SK-MEL-5 (cell line): ENCODE measurements at regions not wholly inside any gene's neighbourhood (a gene's known extent, or its start where the extent isn't known, plus 50 kb on each side); places are given as distances from the start of the nearest gene placed in this dataset.

ENCODE experiments used
- DNase-seq: peaks from one replicate; pipeline ENCODE4 v3.0.0-alpha.2; 2016; ENCODE audit warnings: low read depth, low spot score
- in situ Hi-C: cut with HindIII; loops from 2 replicates; pipeline ENCODE4 v1.10.0; 2016; ENCODE audit warnings: low sequenced_read_pairs, high pct_unique_total_duplicates, low pct_unique_long_range_greater_than_20kb

DNA sequence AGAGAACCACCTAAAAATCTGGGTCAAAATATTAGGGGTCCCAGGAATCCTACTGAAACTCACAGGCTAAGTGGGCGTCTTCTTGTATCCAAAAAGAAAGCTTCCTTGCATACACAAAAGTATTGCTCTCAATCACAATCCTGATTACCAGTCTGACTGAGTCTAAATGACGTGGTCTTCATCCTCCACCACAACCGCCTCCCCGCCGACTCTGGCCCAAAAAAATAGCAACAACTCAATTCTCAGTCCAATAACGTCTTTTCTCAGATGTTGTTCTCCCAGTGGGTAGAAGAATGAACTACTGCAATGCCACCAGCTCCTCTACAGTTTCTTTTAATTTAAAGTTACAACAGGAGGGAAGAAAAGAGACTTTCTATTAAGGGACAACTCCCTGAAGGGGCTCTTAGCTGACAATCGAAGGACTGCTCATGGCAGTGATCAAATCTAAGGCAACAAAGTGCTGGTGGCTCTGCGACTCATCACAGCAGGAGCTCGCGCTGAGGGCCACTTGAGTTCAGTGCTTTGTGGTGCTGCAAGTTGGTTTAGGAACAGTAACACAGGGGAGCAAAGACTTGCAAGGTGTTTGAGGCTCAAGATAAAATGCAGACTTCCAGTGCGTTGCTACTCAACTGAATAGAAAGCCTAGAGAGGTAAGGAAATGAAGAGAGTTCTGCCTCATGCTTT is 394.1 kb downstream of the BCAT1 start:
- in situ Hi-C loops: no loop called here
- no peak for DNase-seq

DNA sequence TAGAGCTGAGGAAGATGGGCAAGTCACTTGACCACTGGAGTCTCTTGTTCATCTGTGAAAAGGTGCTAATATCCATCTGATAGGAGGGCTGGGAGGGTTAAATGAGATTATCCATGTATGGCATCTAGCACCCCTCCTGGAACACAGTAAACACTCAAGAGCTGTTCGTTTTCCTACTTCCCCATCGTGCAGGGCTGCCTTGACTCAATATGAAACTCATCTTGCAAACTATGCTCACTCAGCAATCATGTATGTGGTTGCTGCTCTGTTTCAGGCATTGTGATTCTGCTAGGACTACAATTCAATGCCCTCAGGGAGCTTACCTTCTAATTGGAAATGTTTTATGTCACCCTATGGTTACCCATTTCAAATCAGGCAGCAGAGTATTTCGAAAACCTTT is 395.6 kb downstream of the BCAT1 start:
- in situ Hi-C loops: no loop called here
- DNase-seq: no peak

DNA sequence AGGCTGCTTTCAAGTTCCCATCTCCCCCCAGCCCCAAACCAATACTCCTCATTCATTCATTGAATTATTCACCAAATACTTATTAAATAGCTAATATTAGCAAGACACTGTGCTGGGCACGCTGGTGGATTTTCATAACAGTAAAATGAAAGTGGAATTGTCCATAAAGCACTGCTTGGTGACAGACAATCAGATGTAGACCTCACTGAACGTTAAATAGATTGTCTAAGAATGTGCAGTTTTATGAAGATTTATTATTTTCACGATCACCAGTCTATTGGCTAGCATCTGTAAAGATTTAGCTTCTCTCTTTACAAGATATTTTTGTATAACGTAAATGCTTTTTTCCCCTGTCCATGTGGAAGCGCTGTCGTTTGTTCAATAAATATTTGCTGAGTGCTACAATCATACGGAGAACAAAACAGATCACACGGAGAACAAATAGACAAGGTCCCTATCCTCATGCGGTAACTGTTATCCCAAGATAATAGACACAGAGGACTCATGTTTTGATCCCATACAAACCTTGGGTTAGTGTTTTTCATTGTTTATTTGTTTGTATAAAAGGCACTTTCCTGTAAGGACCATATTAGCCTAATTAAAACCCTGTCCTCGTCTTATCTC is 397.6 kb downstream of the BCAT1 start:
- DNase-seq: no peak
- in situ Hi-C loops: no loop called here

DNA sequence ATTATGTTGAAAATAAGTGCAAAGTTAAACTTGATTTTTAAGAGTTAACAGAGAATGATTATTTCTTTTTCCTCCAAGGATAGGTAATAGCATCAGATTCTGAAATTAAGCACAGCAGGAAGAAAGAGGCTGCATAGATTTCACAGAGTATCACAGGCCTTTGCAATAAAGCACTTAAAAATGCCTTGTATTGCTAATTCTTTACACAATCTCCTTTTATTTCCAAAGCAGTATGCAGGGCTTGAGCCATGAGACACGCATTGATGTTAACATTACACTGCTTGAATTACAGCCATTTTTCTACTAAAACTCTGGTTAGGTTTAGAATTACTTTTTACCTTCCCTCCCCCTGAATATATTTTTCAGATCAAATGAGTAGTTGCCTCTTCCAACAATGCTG is 398.3 kb downstream of the BCAT1 start:
- DNase-seq: no peak

GRCh38 chr12:24546661-24547060 is 402.2 kb downstream of the BCAT1 start:
- DNase-seq: no peak
- in situ Hi-C loops: no loop called here

More for the DNA sequence above, 398.3 kb downstream of the BCAT1 start:
- in situ Hi-C loops: no loop called here

DNA sequence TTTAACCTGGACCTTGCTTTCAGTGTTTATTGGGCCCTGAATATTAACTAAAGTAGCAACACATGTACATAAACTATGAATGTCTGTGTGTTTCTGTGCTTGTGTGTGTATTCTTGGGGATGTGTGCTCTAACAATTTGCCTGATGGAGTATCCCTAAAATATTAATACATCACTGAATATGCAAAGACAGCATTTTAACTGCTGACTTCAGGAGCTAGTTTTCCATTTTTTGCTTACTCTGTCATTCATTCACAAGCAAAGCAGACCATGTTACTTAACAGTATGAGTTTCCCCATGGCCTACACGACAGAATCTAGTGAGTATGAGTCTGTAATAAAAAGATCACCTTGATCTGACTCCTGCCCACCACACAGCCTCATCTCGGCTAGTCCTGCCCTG is 402.8 kb downstream of the BCAT1 start:
- in situ Hi-C loops: no loop called here
- no peak for DNase-seq

GRCh38 chr12:24544368-24544767 is 404.5 kb downstream of the BCAT1 start:
- in situ Hi-C loops: no loop called here
- DNase-seq: no peak

DNA sequence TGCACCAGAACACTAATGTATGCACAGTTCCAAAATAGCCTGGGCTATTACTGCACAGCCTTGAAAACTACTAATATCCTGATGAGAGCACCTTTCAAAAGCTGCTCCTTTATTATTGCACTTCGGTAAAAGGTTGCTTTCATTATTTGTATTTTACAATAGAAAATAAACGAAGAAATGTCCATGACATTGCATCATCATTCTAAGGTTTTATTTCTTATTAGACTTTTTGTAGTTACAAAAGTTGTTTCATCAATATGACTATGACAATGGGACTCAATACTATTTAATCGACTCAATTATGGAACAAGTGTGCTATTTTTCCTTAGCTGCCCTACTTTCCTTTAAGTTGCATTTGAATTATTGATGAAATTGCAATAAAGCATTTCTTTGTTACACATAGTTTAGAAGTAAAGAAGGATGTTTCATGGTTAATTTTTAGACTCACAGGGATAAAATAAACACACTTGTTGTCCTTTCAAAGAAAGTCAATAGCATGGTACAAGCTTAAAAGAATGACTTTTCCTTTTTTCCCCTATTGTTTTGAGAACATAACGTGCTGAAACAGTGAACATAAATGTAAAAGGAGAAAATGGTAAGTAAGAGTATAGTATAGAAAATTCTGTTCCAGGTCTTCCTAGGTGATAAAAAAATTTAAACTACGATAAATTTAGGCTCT is 407.6 kb downstream of the BCAT1 start:
- in situ Hi-C loops: no loop called here
- DNase-seq: no peak

DNA sequence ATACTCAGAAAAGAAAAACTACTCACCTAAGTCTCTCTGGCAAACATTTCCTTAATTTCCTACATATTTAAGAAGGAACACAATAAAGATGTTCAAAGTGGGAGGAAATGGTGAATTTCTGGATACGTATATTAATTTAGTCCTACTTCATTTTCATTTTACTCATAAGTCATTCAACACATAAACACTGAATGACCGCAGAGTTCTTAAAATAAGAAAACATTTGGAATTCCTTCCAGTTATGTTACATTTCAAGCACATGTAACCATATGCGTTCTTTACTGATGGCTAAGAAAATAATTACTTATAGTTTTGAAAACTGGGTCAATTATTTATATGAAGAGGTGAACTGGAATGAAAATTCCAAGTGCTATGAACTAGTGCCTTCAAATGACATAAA is 409.3 kb downstream of the BCAT1 start:
- in situ Hi-C loops: no loop called here

GRCh38 chr12:24537083-24537860 is 411.6 kb downstream of the BCAT1 start:
- in situ Hi-C loops: no loop called here

More for the DNA sequence above, 409.3 kb downstream of the BCAT1 start:
- DNase-seq: no peak

GRCh38 chr12:24535334-24536069 is 413.4 kb downstream of the BCAT1 start:
- in situ Hi-C loops: no loop called here
- DNase-seq: no peak

More at GRCh38 chr12:24537083-24537860, 411.6 kb downstream of the BCAT1 start:
- DNase-seq: no peak

GRCh38 chr12:24534622-24535021 is 414.3 kb downstream of the BCAT1 start:
- in situ Hi-C loops: no loop called here
- DNase-seq: no peak

- in situ Hi-C loops: no loop called here
- DNase-seq: no peak
Measured at GRCh38 chr12:24533716-24534352, 415.1 kb downstream of the BCAT1 start.

GRCh38 chr12:24530689-24531088 is 418.2 kb downstream of the BCAT1 start:
- no peak for DNase-seq
- in situ Hi-C loops: no loop called here

- no peak for DNase-seq
- in situ Hi-C loops: no loop called here
Measured at GRCh38 chr12:24527102-24527501, 421.8 kb downstream of the BCAT1 start.

- in situ Hi-C loops: no loop called here
- no peak for DNase-seq
Measured at GRCh38 chr12:24522736-24523135, 426.2 kb downstream of the BCAT1 start.

DNA sequence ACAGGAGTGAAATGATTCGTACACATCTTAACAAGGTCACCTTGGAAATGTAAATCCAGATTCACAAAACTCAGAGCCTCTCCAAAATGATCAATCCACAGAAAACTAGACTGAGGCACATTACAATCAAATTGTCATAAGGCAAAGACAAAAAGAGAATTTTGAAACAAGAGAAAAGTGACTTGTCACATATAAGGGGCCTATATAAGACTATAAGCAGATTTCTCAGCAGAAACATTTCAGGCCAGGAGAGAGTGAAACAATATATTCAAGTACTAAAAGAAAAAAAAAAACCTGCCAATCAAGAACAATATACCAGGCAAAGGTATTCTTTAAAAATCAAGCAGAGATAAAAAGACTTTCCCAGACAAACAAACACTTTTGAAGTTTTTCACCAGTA is 429.1 kb downstream of the BCAT1 start:
- in situ Hi-C loops: no loop called here
- no peak for DNase-seq
